ENCODE measurements at regions not wholly inside any gene's neighbourhood (a gene's known extent, or its start where the extent isn't known, plus 50 kb on each side); places are given as distances from the start of the nearest gene placed in this dataset.

GRCh38 chr16:7090628-7091115 lies 242.0 kb upstream of the RBFOX1 start:
- DNase-seq = no peak

GRCh38 chr16:7089751-7090150 lies 242.9 kb upstream of the RBFOX1 start:
- no peak for DNase-seq

- no peak for DNase-seq
Observed at GRCh38 chr16:7088711-7089110, 243.9 kb upstream of the RBFOX1 start.

GRCh38 chr16:7086822-7087616 lies 245.6 kb upstream of the RBFOX1 start:
- DNase-seq = no peak

- DNase-seq = no peak
Observed at GRCh38 chr16:7085776-7086175, 246.9 kb upstream of the RBFOX1 start.

- DNase-seq = no peak
Observed at GRCh38 chr16:7083096-7083495, 249.5 kb upstream of the RBFOX1 start.

GRCh38 chr16:7077636-7078035 lies 255.0 kb upstream of the RBFOX1 start:
- no peak for DNase-seq

- no peak for DNase-seq
Observed at GRCh38 chr16:7074715-7075114, 257.9 kb upstream of the RBFOX1 start.

GRCh38 chr16:7057458-7057857 lies 275.2 kb upstream of the RBFOX1 start:
- DNase-seq = no peak

- no peak for DNase-seq
Observed at GRCh38 chr16:7055443-7055842, 277.2 kb upstream of the RBFOX1 start.

GRCh38 chr16:7051591-7052349 lies 280.9 kb upstream of the RBFOX1 start:
- no peak for DNase-seq

- no peak for DNase-seq
Observed at GRCh38 chr16:7044331-7044730, 288.3 kb upstream of the RBFOX1 start.

- DNase-seq = no peak
Observed at GRCh38 chr16:7038475-7038874, 294.2 kb upstream of the RBFOX1 start.

- DNase-seq = no peak
Observed at GRCh38 chr16:7037495-7037894, 295.1 kb upstream of the RBFOX1 start.

GRCh38 chr16:7031031-7031430 lies 301.6 kb upstream of the RBFOX1 start:
- DNase-seq = no peak

- DNase-seq = no peak
Observed at GRCh38 chr16:7027401-7027800, 305.2 kb upstream of the RBFOX1 start.

GRCh38 chr16:7026639-7027038 lies 306.0 kb upstream of the RBFOX1 start:
- DNase-seq = no peak

GRCh38 chr16:7025616-7026190 lies 306.9 kb upstream of the RBFOX1 start:
- DNase-seq = peak; percentile 10

- no peak for DNase-seq
Observed at GRCh38 chr16:7021653-7022275, 310.9 kb upstream of the RBFOX1 start.

GRCh38 chr16:7017006-7017662 lies 315.5 kb upstream of the RBFOX1 start:
- DNase-seq = no peak

- DNase-seq = no peak
Observed at GRCh38 chr16:7014756-7015155, 317.9 kb upstream of the RBFOX1 start.

GRCh38 chr16:7013990-7014389 lies 318.7 kb upstream of the RBFOX1 start:
- peak; percentile 7 for DNase-seq

GRCh38 chr16:7004266-7004665 lies 328.4 kb upstream of the RBFOX1 start:
- DNase-seq = no peak

Data from MV-4-11 (cell line).